GM19468 (cell line): ENCODE measurements at regions not wholly inside any gene's neighbourhood (a gene's known extent, or its start where the extent isn't known, plus 50 kb on each side); places are given as distances from the start of the nearest gene placed in this dataset.
"Not testable (repeated sequence)": the region's sequence is repeated elsewhere in the genome, so short reads cannot be mapped to it uniquely, and the experiment has no call there.

Source experiments
- ATAC-seq: cut with Tn5 transposase; IDR thresholded peaks from one replicate; pipeline ENCODE4 v1.9.1; 2021; ENCODE audit warnings: mild to moderate bottlenecking, moderate library complexity, moderate number of reproducible peaks; ENCODE audit not compliant: unreplicated experiment; ENCODE audit errors: extremely low read depth

- ATAC-seq: no peak
Measured at GRCh38 chr3:110349295-110349694, 722.3 kb upstream of the NECTIN3 start.

DNA sequence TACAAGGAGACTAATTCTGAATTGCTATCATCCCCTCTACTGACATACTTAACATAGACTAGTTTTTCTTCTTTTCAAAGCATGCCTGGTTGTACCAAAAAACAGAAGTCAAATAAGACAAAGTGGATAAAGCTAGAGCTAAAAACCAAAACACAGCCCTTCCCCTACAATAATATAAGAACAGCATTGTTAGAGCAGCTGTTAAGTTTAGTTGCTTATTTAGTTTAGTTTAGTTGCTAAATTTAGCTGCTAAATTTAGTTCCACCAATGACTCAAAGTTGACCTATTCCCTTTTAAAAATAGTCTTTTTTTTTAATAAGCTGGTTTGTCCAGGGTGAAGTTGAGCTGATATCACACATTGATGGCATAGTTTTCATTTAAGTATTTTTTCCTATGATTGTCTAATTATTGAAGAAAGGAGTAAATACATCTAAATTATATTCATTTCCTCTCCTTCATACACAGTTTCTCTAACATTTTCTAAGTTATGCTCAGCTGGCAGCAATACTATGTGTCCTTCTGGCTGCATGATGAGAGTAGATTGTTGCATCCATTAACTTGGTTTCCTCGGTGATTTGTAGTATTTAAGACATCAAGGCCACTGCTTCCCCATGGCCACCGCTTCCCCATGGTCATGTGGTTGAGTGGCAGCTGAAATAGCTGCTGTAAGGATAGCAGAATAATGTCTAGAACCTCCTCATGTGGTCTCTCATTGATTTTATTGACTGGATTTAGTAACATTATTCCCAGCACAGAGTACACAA is 718.6 kb upstream of the NECTIN3 start:
- ATAC-seq: no peak

GRCh38 chr3:110362751-110363150 is 708.9 kb upstream of the NECTIN3 start:
- ATAC-seq: no peak

- not testable (repeated sequence) for ATAC-seq
Measured at GRCh38 chr3:110367289-110367688, 704.3 kb upstream of the NECTIN3 start.

GRCh38 chr3:110375751-110376518 is 695.7 kb upstream of the NECTIN3 start:
- no peak for ATAC-seq

DNA sequence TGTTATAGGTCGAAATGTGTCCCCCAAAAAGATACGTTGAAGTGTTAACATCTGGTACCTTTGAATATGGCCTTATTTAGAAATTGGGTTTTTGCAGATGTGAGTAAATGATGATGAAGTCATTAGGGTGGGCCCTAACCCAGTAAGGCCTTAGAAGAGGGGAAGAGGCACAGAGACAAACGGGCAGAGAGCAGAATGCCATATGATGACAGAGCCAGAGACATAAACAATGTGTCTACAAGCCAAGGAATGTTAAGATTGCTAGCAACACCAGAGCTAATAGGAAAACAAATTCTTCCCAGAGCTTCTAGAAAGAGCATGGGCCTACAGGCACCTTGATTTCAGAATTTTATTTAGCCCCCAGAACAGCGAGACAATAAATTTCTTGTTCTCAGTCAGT is 693.1 kb upstream of the NECTIN3 start:
- ATAC-seq: no peak

DNA sequence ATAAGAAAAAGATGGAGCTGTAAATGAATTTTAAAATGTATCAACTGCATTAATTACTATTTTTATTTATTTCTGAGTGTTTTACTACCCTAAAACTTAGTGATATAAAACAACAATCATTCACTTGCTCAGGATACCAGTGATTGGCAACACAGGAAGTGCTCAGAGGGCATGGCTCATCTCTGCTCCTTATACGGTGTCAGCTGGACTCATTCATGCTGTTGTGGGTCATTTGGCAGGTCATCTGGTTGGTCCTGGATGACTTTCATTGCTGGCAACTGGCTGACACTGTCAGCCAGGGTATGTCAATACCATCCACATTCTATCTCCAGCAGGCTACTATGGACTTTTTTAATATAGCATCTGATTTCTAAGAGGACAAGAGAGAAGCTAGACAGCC is 689.6 kb upstream of the NECTIN3 start:
- no peak for ATAC-seq

- ATAC-seq: no peak
Measured at GRCh38 chr3:110383356-110383755, 688.3 kb upstream of the NECTIN3 start.

DNA sequence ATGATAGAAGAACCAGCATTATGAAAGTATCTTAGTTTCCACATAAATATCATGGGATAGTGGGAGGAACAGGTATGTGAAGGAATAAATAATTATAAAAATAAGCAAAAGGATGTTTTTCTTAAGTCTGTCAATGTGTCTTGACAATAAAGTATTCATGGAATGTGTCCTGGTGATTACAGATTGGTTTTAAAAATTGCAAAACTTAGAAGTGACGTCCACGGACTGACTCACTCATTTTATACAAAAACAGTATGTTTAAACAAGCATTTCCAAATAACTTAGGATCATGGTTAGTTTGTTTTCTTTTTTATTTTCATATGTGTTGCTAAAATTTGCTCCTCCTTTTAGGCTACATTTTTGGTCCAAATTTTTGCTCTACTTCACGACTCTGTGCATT is 687.0 kb upstream of the NECTIN3 start:
- ATAC-seq: no peak

DNA sequence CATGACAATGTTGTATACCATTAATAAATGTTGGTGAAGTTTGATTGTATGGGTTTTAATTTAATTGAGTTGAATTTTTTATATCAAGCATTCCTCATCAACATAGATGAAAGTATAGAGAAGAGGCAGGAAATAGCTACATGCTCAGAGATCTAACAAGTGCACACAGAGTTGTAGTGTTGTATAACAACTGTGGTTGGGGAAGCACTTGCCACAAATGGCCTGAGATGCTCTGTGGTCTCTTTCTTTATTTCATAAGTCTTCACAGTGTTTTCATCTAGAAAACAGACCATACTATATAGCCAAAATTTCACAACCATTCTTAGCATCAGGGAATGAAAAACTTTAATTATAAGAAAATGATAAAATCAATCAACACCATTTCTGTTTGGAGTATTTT is 682.6 kb upstream of the NECTIN3 start:
- no peak for ATAC-seq

GRCh38 chr3:110390372-110390771 is 681.2 kb upstream of the NECTIN3 start:
- ATAC-seq: no peak

- no peak for ATAC-seq
Measured at GRCh38 chr3:110391042-110391441, 680.6 kb upstream of the NECTIN3 start.

DNA sequence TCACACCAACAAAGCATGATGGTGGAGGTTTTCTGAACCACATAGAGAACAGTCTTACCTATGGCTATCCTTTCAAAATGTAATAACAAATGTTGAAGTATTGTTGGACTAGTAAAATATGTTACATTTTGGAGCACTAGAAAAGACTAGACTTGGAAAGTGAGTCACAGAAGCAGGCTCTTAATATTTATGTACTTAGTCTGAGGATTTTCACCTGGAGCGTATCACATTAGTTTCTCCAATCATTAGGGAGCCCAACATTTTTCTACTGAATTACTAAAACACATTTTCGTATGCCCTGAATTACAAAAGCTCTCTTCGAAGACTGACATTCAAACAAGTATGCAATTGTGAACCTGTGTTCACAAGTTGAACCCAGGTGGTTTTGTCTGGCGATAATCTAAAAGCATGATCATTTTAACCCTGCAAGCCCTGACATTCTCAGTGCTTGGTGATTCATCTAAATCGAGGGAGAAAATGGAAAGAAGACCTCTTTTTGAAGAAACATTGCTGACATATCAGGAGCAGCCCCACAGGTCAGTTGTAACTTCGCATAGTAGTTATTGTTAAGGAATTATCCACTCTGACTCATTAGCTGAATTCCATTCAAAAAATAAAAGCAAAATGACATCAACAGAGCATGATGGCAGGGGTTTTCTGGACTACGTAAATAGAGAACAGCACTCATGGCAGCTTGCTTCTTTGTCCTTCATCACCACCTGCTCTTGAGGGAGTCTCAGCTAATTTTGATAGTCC is 679.8 kb upstream of the NECTIN3 start:
- ATAC-seq: no peak

DNA sequence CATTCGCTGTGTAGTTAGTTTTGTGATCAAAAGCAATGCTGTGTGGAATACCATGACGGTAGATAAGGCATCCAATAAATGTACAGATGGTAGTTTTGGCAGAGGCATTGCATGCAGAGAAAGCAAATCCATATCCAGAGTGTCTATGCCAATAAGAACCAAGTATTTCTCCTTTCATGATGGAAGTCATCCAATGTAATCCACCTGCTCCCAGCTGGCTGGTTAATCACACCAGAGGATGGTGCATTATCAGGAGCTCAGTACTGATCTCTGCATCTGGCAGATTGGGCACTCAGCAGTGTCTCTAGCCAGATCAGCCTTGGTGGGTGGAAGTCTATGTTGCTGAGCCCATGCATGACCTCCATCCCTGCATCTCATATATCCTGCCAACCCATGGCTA is 677.7 kb upstream of the NECTIN3 start:
- ATAC-seq: no peak

DNA sequence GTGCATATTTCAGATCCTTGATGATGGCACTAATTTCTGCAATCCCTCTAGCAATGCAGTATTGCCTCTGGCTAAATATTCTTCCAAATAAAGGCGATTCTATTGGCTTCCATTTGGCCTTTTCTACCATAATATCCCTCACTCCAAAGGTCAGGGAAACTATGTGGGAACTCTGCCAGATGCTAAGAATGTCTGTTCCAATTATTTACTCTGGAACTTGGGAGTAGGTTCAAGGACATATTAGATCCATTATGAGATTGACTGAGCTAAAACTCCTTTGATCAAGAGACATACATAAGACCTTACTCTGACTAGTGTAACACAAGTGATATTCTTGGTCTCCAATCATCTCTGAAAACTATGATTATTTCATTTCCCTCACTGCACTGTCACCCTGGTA is 674.5 kb upstream of the NECTIN3 start:
- no peak for ATAC-seq

DNA sequence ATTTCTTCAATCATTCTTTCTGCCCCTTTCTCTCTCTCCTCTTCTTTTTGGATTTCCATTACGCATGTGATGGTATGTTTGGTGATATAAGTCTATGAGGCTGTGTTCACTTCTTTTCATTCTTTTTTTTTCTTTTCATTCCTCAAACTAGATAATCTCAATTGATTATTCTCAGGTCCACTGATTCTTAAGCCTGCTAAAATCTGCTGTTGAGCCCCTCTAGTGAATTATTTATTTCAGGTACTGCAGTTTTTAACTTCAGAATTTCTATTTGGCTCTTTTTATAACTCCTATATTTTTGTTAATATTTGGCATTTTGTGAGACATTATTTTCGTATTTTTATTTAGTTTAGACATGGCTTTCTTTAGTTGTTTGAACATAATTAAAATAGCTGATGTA is 671.3 kb upstream of the NECTIN3 start:
- ATAC-seq: no peak

GRCh38 chr3:110405830-110406585 is 665.6 kb upstream of the NECTIN3 start:
- ATAC-seq: no peak

DNA sequence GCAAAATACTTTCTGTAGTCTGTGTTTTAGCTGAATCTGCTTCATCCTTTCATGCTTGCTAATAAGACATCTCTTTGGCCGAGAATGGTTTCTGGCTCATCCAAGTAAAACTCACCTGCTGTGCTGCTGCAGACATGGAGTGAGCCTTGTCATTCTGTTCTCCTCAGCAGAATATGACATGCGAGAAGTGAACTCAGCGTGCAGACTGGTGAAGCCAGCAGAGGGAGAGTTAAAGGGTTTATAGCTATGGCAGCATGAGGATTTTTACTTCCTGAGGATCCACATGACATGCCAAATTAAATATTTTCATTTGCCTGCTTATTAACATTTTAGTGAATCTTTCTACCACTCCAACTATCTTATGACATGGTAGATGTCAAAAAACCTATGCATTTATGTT is 658.4 kb upstream of the NECTIN3 start:
- no peak for ATAC-seq

- no peak for ATAC-seq
Measured at GRCh38 chr3:110413807-110414748, 657.5 kb upstream of the NECTIN3 start.
